ENCODE measurements at regions not wholly inside any gene's neighbourhood (a gene's known extent, or its start where the extent isn't known, plus 50 kb on each side); places are given as distances from the start of the nearest gene placed in this dataset.

DNA sequence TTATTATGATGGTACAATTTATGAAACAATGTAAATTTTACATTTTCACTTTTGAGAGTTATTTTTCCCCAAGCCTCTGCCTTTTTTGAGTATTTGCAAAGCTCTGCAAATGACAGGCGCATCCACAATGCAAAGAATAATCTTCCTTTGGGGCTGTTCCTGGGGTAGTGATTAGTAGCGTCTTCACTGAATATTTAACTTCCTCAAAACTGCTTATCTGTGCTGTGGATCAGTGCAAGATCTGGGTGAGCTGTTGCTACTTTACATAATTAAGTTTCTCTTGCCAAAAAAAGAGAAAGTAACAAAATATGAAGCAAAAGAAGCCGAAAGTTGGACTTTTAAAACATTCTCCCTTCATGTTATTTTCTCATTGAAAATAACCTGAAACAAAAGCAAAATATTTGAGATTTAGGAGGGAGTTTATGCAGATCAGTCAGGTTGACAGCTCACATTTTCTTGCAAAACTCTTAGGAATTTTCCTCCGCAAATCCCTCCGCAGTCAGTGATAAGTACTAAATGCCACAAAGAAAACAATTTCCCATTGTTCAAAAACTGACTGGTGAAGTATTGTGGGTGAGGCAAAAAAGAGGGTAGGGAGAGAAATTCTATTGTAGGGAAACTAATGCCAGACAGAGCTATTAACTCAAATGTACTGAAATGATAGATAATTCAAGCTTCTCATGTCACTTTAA lies 276.4 kb upstream of the B3GALT2 start (continued):
- TF ChIP-seq, protein P1, sequence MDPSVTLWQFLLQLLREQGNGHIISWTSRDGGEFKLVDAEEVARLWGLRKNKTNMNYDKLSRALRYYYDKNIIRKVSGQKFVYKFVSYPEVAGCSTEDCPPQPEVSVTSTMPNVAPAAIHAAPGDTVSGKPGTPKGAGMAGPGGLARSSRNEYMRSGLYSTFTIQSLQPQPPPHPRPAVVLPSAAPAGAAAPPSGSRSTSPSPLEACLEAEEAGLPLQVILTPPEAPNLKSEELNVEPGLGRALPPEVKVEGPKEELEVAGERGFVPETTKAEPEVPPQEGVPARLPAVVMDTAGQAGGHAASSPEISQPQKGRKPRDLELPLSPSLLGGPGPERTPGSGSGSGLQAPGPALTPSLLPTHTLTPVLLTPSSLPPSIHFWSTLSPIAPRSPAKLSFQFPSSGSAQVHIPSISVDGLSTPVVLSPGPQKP (IDR thresholded peaks at IDR 0.05; ENCODE audit: low read depth, low read length): no peak
- TF ChIP-seq ZSCAN20 (CRISPR knock-in tag; IDR thresholded peaks at IDR 0.05): no peak
- no peak for TF ChIP-seq RFX5 (IDR thresholded peaks at IDR 0.05)
- no peak for TF ChIP-seq EHMT2 (IDR thresholded peaks at IDR 0.05; ENCODE audit: low read depth)
- TF ChIP-seq JUNB (IDR thresholded peaks at IDR 0.05): no peak

DNA sequence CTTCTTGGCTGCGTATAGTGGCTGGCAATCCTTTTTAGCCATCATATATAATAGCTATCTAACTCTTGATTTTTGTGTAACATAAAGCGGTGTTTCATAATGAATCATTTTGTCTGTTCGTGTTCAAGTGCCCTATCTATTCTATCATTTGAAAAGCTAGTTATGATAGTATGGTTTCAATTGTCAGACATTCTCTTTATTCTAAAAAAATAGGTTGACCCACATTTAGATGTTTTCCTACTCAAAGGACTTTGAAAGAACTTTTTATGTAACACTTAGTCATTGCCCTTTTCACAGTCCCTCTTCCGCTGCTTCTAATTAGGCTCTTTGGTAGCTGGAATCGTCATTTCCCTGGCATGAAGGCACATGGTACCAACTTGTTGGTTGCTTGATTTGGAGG lies 272.2 kb upstream of the B3GALT2 start:
- POLR2A ChIA-PET: no interaction called here
- WGBS (ENCODE audit: missing lambda C conversion rate): 97% methylated on average over 5 of the region's 5 CpGs
- ATAC-seq: no peak

GRCh38 chr1:193457676-193458075 lies 271.3 kb upstream of the B3GALT2 start:
- no peak for TF ChIP-seq POLR2AphosphoS2 (conservative IDR thresholded peaks at IDR 0.05; ENCODE audit: low read length)
- Histone ChIP-seq H3K4me1 (no peaks in the 10 kb centered on the region), H3K4me2 (no peak overlapping the region), H3K27ac (no peak overlapping the region), H3K4me3 (no peak overlapping the region), H3K9me3 (no peaks in the 10 kb centered on the region)
- no peak for FAIRE-seq
- no peak for DNase-seq (ENCODE audit: low read depth in 1 of 2, low spot score in 1 of 2)
- ChIA-PET POLR2A (no interaction called here), CTCF (no interaction called here)
- WGBS (ENCODE audit: missing lambda C conversion rate): 51% methylated on average over 9 of the region's 9 CpGs
- no peak; a peak in 1 of 6 replicates for ATAC-seq

More for the DNA sequence above, 272.2 kb upstream of the B3GALT2 start:
- Histone ChIP-seq H3K27ac (no peak overlapping the region), H3K4me1 (no peaks in the 10 kb centered on the region), H3K9me3 (no peaks in the 10 kb centered on the region), H3K4me2 (no peak overlapping the region), H3K4me3 (no peak overlapping the region)
- FAIRE-seq (no peak), DNase-seq (ENCODE audit: low read depth in 1 of 2, low spot score in 1 of 2) (no peak)
- CTCF ChIA-PET: interaction anchor here (1.1 kb wide), 2 partner anchors 10 to 612 kb away, joined by 3 read pairs; no protein-coding TSS in a partner anchor
- TF ChIP-seq RARB (CRISPR knock-in tag; IDR thresholded peaks at IDR 0.05) (no peak), MAZ (IDR thresholded peaks at IDR 0.05; ENCODE audit: borderline replicate concordance, low read depth, low read length) (no peak), ZSCAN20 (CRISPR knock-in tag; IDR thresholded peaks at IDR 0.05) (no peak)

GRCh38 chr1:193456811-193457280 lies 270.4 kb upstream of the B3GALT2 start:
- Histone ChIP-seq H3K4me2 (no peak overlapping the region), H3K27ac (no peak overlapping the region), H3K9me3 (no peaks in the 10 kb centered on the region), H3K4me3 (no peak overlapping the region), H3K4me1 (no peaks in the 10 kb centered on the region)
- FAIRE-seq: no peak
- ATAC-seq: no peak
- no peak for DNase-seq (ENCODE audit: low read depth in 1 of 2, low spot score in 1 of 2)
- ChIA-PET POLR2A (no interaction called here), CTCF (no interaction called here)
- WGBS (ENCODE audit: missing lambda C conversion rate): 32% methylated on average over 2 of the region's 2 CpGs
- TF ChIP-seq EHMT2 (IDR thresholded peaks at IDR 0.05; ENCODE audit: low read depth) (no peak), KDM5A (IDR thresholded peaks at IDR 0.05) (no peak), HES2 (IDR thresholded peaks at IDR 0.05) (no peak), NFE2L2 (conservative IDR thresholded peaks at IDR 0.05; ENCODE audit: low read length) (no peak), NR3C1 (IDR thresholded peaks at IDR 0.05) (no peak), CHD2 (IDR thresholded peaks at IDR 0.05; ENCODE audit: low read length, partially characterized antibody) (no peak), HMGXB4 (CRISPR knock-in tag; IDR thresholded peaks at IDR 0.05; ENCODE audit: borderline replicate concordance) (no peak), E2F6 (IDR thresholded peaks at IDR 0.05; ENCODE audit: borderline replicate concordance, low read depth) (no peak), NPAS2 (CRISPR knock-in tag; IDR thresholded peaks at IDR 0.05; ENCODE audit: borderline replicate concordance) (no peak), MYC (IDR thresholded peaks at IDR 0.05; ENCODE audit: borderline replicate concordance, low read length) (no peak), KDM1A (IDR thresholded peaks at IDR 0.05; ENCODE audit: low read depth) (no peak)
- TF ChIP-seq, protein P2, sequence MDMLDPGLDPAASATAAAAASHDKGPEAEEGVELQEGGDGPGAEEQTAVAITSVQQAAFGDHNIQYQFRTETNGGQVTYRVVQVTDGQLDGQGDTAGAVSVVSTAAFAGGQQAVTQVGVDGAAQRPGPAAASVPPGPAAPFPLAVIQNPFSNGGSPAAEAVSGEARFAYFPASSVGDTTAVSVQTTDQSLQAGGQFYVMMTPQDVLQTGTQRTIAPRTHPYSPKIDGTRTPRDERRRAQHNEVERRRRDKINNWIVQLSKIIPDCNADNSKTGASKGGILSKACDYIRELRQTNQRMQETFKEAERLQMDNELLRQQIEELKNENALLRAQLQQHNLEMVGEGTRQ (IDR thresholded peaks at IDR 0.05): no peak

All from A549 (cell line).